Stimulated activated CD4-positive, alpha-beta T cell treated with anti-CD3 and anti-CD28 coated beads, Interleukin-4, amount 100 ng/mL, for 24 hours (primary cell): ENCODE measurements at regions not wholly inside any gene's neighbourhood (a gene's known extent, or its start where the extent isn't known, plus 50 kb on each side); places are given as distances from the start of the nearest gene placed in this dataset.
"Not testable (repeated sequence)": the region's sequence is repeated elsewhere in the genome, so short reads cannot be mapped to it uniquely, and the experiment has no call there.

Source experiments
- DNase-seq: peaks from one replicate; pipeline ENCODE4 v3.0.0-alpha.2; 2020

DNA sequence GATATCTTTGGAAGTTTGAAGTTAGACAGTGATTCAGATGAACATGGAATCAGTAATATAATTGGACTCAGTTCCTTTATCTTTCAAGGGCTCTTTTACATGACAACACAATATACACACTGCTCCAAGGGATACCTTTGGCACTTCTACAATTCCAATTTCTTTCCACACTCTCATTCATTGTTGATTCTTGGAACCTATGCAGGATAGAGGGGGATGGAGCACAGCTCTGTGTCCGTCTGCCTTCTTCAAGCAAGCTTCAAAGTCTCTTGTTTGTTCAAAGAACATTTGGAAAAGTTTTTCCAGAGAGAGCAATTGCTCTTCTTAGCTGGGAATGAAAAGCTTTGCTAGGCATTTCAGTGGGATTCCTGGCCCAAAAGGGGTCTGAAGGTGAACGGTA lies 276.2 kb upstream of the ZEB2 start:
- DNase-seq = no peak

DNA sequence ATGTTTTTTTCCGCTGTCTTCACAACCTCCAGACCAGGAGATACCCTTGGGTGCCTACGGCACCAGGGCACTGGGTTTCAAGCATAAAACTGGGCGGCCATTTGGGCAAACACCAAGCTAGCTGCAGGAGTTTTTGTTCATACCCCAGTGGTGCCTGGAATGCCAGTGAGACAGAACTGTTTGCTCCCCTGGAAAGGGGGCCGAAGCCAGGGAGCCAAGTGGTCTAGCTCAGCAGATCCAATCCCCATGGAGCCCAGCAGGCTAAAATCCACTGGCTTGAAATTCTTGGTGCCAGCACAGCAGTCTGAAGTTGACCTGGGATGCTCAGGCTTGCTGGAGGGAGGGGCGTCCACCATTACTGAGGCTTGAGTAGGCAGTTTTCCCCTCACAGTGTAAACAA lies 265.3 kb upstream of the ZEB2 start:
- no peak for DNase-seq

DNA sequence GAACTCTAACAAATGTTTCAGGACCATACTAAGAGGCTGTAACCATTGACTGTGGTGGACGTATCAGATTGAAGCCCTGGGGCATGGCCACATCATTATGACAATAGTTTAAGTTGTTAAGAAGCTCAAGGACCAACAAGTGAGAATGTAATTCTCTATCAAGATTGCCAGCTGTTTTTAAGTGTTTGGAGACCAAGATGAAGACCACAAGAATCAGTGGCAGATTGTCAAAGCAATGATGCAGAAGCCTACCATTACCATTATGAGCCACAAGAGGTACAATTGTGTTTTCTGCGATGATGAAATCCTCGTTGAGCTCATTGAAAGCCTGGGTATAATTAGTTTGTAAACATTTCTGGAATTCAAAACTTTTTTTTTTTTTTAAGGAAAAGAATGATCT lies 261.1 kb upstream of the ZEB2 start:
- no peak for DNase-seq

DNA sequence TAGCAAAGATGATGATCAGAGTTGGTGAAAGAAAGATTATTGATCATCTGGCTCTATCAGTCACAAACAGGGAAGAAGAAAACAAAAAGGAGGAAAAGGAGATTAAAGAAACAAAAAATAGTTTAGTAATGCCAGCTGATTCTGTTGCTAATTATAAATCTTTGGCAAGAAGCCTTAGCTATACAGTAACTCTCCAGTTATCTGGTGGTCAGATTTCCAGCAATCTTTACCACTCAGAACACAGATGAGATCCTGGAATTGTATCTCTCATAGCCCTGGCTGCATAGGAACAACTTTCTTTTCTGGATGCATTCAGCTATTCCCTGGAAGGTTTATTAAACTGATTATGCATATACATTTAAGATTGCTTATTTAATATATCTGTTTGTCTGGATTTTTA lies 256.8 kb upstream of the ZEB2 start:
- no peak for DNase-seq

DNA sequence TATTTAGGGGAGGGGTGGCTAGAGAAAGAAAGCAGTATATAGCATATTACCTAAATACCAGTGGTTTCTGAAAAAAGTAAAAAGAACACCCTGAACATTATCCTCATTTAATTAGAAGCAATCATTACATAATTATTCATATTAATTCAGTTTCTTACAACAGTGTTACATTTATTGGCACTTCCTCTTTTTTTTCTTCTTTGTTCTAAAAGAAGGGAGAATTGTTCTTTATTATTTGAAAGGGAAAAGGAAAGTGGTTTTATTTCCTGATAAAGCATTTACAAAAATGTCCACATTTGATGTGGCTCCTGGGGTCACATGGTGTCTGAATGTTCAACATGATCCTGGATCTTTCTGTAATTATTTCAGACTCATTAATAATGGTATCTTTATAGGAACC lies 254.9 kb upstream of the ZEB2 start:
- DNase-seq = no peak

DNA sequence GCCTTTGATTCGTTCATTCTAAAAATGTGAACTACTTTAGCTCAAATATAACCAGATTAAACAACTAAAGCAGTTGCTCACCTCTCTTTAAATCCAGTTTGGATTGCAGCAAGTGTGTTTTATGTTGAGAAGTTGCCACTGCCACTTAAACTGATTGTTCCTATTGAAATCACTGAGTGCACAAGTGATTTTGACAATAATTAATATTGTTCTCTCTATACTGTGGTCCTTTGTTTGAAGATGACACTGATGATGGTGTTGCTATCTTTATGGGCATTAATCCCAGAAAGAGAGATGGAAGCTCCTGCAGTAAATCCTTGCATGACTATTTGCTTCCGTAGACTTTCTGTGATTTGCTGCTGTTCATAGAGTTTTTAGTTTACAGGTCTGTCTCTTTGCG lies 251.4 kb upstream of the ZEB2 start:
- DNase-seq = no peak

DNA sequence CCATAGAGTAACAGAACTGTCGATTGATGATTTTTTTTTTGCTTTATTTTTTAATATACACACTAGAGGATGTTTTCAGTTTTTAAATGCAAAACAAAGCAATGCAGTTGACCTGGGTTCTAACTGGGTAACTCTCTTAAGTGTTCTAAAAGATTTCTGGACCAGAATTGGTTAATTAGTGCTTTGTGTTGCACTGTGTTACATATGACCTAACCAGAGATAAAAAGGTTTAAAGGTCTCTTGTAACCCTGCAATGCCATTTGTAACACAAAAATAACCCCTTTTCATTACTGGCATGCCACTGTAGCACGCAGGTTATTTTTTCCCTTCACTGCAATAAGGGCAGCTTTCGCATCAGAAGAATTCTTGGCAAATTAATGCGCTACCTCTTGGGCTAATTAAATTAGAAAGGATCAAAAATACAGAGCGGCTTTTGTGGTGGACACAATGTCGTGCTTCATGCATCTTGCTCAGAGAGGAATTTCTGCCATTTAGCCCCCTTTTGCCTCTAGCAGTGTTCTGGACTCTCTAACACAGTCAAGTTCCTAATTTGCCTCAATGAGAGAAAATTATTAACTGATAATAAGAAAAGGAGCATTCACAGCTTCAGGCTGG lies 250.8 kb upstream of the ZEB2 start:
- no peak for DNase-seq

DNA sequence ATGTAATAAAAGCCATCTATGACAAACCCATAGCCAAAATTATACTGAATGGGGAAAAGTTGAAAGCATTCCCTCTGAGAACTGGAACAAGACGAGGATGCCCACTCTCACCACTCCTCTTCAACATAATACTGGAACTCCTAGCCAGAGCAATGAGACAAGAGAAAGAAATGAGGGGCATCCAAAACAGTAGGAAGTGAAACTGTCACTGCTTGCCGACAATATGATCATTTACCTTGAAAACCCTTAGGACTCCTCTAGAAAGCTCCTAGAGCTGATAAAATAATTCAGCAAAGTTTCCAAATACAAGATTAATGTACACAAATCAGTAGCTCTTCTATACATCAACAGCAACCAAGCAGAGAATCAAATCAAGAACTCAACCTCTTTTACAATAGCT lies 241.0 kb upstream of the ZEB2 start:
- DNase-seq = not testable (repeated sequence)

DNA sequence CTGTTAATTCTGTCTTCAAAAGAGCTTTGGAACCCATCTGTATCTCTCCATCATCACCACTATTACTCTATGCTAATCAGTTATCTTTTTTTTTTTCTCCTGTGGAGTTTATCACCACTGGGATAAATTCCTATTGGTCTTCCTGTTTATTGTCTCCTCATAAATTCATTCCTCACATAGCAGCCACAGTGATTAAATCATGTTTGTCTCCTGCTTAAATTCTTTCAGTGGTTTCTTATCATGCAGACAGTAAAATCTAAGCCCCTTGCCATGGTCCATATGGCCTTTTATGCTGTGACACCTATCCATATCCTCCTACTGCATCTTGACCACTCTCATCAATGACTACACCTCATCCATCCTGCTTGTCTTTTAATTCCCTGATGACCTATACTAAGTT lies 239.8 kb upstream of the ZEB2 start:
- DNase-seq = no peak

DNA sequence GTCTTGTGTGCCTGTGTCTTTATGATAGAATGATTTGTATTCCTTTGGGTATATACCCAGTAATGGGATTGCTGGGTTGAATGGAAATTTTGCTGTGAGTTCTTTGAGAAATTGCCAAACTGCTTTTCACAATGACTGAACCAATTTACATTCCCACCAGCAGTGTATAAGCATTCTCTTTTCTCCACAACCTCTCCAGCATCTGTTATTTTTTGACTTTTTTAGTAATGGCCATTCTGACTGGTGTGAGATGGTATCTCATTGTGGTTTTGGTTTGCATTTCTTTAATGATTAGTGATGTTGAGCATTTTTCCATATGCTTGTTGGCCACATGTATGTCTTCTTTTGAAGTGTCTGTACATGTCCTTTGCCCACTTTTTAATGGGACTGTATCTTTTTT lies 238.3 kb upstream of the ZEB2 start:
- DNase-seq = not testable (repeated sequence)

DNA sequence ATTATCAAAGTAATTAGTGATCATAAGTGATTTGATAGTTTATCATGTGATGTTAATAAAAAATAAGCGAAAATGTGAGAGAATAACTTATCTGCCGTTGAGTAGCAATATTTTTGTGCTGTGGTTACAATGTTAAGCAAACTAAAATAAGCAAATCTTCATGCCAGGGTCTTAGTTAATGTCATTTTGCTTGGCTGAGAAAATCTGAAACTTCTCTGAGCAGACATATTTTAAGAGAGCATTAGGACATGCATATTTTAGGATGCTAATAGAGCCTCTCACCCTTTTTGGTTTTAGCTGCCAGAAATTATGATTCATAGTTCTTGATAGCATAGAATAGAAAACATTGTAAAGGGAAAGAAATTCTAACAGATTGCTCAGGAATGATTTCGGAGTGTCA lies 233.5 kb upstream of the ZEB2 start:
- no peak for DNase-seq

DNA sequence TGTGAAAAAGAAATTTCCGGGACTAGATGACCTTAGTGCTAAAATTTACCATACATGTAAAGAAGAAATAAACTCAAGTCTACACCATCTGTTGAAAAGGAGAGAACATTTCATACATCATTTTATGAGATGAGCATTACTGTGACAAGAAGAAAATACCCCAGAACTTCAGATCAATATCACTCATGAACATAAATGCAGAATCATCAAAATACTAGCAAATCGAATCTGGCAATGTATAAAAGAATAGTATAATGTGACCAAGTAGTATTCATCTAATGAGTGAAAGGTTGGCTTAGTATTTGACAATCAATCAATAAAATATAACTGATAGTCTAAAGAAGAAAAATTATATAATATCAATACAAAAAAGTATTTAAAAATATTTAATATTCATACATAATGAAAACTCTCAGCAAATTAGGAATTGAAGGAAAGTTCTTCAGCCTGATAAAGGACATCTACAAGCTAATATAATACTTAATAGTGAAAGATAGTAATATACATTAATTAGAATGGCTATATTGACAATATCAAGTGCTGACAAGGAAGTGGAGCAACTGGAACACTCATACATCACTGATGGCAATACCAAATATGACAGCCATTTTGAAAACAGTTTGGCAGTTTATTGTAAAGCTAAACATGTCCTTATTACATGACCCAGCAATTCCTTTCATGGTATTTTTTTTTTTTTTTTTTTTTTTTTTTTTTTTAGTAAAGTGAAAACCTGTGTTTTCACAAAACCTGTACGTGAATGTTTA lies 231.4 kb upstream of the ZEB2 start:
- DNase-seq = no peak

DNA sequence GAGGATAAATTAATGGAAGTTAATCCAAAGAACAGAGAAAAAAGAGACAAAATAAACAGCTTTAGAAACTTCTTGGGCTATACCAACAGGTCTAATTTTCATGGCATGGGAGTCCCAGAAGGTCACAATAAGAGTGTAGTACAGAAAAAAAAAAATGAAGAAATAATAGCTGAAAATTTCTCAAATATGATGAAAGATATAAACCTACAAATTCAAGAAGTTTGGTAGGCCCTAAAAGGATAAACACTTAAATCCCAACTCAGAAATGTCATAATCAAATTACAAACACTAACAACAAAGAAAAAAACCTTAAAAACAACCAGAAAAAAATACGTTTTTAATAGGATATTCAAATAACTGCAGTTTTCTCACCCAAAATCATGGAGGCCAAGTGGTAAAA lies 229.3 kb upstream of the ZEB2 start:
- DNase-seq = no peak

DNA sequence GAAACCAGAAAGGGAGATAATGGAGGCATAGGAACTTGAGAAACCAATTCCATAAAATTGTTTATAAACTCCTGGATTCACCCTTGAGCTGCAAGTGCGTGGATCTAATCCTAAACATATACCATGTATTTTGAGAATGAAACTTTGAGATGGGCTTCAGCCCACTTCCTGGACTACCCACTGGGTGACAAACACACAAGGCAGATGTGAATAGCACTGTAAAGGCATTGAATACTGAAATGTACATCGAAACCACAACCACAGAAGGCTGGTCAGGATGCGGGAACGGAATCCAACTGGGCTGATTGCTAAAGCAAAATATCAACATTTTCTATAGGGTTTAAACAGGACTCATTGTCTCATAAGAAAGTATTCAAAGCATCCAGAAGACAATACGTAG lies 228.5 kb upstream of the ZEB2 start:
- DNase-seq = no peak

DNA sequence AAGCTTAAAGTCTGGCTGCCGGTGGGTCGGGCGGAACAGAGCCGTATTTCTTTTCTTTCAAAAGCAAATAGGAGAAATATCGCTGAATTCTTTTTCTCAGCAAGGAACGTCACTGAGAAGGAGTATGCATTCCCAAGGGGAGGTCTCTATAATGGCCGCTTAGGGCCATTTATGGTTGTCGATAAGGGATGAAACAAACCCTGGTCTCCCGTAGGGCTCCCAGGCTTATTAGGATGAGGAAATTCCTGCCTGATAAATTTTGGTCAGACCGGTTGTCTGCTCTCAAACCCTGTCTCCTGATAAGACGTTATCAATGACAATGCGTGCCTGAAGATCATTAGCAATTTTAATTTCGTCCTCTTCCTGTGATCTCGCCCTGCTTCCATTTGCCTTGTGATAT lies 227.7 kb upstream of the ZEB2 start:
- DNase-seq = no peak

DNA sequence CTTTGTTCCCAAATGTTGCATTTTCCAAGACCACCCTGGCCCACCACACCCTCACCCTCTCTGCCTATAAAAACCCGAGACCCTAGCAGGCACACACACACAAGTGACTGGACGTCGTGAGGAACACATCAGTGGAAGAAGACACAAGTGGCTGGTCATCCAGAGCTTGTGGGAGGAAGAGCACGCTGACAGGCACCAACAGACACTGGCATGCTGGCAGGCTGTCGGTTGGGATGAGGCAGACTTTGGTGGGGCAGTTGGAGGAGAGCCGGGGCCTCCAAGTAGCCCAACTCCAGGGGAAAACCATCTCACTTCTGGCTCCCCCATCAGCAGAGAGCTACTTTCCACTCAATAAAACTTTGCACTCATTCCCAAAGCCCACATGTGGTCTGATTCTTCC lies 225.5 kb upstream of the ZEB2 start:
- no peak for DNase-seq

DNA sequence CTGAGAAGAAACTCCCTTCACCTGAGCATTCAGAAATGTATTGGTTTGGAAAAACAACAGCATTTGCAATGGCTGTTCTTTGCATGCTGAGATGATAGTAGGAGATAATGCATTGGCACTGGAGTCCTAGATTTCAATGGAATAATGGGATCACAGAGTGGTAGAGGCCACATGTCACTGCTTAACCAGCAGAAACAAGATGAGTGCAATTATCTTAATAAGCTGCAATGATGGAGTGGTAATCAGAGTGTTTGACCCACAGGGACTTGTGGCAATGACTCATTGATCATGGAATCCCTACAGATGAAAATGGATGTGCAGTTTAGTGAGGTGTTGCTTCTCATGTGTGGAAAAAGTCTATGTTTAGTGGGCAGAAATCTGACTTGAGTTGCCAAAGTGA lies 218.8 kb upstream of the ZEB2 start:
- DNase-seq = no peak

DNA sequence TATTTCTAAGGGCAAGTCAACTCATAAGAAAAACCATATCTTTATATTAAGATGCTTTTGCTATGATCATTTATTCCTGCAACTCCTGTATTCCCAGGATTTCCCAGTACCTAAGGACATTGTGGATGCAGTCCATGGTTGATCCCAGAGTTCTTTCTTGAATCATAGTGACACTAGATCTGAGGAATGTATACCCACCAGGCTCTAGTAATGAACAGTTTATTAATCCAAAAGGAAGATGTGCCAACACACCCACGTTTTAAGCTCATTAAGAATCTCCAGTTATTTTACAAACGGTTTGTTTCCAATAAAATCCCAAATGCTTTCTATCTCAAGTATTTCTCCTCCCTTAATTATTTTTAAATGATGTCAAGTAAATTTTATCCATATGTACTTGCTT lies 210.8 kb upstream of the ZEB2 start:
- DNase-seq = no peak

DNA sequence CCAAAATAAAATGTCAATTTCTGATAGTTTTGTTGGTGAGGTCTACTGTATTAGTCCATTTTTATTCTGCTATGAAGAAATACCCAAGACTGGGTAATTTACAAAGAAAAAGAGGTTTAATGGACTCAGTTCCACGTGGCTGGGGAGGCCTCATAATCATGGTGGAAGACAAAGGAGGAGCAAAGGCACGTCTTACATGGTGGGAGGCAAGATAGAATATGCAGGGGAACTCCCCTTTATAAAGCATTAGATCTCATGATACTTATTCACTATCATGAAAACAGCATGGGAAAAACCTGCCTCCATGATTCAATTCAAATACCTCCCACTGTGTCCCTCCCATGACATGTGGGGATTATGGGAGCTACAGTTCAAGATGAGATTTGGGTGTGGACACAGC lies 204.5 kb upstream of the ZEB2 start:
- not testable (repeated sequence) for DNase-seq

DNA sequence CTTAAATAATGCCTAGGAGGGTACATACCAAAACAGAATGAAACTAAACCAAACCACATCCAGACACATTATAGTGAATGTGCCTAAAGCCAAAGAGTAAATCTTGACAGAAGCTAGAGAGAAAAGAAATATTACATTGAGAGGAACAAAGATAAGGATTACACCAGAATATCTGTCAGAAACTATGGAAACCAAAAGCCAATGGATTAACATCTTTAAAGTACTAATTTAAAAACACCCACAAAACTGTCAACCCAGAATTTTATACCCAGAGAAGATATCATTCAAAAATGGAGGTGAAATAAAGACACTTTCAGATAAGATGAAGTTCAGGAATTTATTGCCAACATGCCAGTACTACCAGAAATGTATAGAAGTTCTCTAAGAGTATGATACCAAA lies 198.5 kb upstream of the ZEB2 start:
- DNase-seq = no peak

DNA sequence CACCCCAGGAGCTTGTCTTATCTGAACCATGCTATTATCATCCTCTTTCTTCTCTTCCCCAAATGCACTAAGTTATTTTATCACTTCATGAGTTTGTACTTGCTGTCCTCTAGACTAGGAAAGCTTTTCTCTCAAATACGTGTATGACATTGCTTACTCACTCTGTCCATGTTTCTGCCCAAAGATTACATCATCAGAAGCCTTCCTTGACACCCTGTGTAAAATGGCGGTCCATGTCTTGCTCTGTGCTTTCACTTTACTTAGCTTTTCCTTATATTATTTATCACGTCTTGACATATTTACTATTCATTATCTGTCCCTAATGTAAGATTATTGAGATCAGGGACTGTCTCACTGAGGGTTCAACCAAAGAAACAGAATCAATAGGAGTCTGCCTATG lies 196.1 kb upstream of the ZEB2 start:
- no peak for DNase-seq

DNA sequence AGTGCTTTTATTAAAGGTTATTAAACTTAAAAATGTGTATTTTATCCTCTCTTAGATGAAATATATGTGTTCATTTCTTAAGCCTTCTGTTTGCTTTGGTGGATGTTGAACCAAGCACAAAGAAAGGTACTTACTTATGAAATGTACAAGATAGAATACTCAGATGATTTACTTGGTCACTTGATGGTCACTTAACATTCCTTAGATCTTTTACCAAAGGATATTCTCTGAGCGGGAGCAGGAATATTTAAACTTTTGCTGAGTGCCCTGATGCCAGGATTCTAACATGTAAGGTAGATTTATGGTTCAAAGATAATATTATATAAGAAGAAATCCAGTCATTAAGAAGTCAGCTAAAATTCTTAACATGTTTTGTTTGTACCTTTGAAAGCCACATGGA lies 193.5 kb upstream of the ZEB2 start:
- no peak for DNase-seq

DNA sequence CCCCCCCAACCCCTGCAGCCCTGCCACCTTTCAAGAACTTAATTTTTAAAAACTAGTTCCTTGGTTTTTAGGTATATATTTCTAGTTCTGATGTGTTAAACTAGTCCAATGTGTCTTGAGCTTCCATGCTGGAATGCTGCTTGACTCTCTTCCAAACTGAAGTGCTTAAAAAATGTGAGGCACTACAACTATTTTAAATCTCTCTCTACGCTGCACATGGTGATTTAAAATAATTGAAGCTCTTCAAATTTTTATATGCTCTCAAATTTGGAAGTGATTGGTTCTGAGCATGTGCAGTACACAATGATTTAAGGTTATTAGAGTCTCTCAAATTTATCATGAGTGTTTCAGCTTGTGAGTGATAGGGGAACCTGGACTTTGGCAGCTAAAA lies 192.6 kb upstream of the ZEB2 start:
- DNase-seq = no peak

DNA sequence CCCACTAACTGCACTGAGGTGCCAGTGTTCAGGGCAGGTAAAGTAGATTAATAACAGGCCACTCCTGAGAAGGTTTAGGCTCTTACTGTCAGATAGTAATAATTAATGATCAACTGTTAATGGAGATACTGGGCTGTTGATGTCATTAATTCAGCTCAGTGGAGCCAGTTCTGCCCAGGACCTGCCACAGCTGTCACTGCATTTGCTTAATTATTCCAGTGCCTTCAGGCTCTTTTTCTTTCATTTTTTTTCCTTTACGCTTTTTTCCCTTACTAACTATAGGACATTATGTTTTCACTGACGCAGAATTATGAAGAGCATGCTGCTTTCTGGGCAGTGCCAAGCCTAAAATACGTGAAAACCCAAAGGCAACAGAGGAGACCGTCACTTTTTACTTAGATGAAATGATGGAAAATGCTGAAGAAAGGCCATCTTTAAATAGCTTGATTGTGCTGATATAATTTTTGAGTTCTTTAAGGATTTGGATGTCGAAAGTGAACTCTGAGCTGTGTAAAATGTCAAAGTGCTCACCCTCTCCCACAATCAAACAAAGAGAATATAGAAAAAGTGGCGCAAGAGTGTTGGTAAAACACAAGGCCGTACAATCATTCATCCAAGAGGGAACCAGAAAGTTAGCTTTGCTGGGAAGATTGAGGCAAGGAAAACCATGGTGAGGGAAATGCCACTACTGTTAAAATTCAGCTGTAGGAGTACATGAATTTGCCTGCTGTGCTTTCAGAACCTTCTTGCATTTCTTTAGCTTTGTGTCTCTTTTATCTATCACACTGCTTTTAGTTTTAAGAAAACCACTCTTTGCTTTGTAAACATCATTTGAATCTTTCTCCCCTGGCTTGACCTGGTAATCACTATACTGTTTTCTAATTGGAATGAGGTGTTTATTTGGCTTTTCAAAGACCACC lies 192.0 kb upstream of the ZEB2 start:
- no peak for DNase-seq
